GM21423 (cell line): ENCODE measurements at regions not wholly inside any gene's neighbourhood (a gene's known extent, or its start where the extent isn't known, plus 50 kb on each side); places are given as distances from the start of the nearest gene placed in this dataset.

ENCODE experiments used
- ATAC-seq: cut with Tn5 transposase; IDR thresholded peaks from one replicate; pipeline ENCODE4 v1.9.1; 2021; ENCODE audit warnings: mild to moderate bottlenecking, moderate library complexity; ENCODE audit not compliant: unreplicated experiment

DNA sequence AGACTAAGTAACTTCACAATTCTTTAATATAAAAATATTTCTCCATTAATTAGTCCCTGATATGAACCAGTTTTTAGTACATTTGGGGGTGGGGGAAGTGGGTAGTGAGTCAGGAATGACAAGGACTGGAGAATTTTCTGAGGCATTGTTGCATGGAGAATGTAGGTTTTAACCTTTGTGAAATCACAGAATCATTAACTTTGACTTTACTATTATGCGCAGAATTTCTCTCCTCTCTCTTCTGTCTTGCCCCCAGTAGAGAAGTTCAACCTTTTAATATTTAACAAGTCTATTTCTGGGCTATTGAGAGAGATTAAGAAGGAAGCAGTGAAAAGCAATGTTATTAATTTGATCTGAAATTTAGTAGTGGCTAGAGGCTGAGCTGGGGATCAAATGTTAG lies 597.0 kb downstream of the PCDH18 start:
- no peak for ATAC-seq

DNA sequence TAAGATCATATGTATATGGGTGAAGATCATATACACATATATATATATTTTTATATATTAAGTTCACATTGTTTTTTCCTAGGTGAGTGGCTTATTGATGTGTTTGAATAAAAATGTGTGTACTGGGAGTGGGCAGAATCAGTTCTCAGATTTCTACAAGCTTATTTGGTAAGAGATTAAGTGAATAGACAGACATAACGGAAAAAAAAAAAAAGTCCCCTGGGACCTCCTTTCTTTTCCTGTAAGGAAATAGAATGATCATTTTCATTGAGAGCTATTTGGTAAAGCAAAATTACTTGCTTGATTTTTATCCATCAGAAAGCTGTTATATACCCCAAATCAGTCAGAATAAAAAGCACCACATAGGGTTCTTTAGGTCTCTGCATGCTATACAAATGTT lies 597.7 kb downstream of the PCDH18 start:
- no peak for ATAC-seq

DNA sequence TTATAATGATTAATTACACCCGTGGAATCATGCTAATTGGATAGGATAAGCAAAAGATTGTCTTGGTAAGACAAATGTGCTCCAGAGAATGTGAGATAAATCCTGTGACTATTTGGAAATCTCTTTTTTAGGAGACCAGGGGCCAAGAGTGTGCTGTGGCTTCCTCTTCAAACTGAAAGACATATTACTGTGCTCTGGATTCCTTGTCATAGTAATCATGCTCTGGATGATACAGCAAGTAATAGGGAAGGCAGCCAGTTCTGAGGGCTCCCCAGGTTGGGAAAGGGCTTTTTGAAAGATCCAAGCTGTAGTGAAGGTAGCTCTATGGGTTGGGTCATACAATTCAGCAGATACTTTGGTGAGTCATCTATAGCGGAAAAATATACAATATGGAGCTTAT lies 600.5 kb downstream of the PCDH18 start:
- ATAC-seq: no peak

DNA sequence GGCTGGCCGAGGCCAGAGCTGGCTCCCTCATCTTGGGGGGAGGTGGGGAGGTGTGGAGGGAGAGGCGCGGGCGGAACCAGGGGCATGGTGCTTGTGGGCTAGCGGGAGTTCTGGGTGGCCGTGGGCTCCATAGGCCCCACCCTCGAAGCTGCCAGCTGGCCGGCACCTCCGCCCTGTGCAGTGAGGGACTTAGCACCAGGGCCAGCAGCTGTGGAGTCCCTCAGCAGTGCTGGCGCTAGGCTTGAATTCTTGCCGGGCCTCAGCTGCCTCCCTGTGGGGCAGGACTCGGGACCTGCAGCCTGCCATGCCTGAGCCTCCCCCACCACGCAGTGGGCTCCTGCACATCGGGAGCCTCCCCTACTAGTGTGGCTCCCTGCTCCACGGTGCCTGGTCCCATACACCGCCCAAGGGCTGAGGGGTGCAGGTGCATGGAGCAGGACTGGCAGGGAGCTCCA lies 603.3 kb downstream of the PCDH18 start:
- ATAC-seq: no peak

DNA sequence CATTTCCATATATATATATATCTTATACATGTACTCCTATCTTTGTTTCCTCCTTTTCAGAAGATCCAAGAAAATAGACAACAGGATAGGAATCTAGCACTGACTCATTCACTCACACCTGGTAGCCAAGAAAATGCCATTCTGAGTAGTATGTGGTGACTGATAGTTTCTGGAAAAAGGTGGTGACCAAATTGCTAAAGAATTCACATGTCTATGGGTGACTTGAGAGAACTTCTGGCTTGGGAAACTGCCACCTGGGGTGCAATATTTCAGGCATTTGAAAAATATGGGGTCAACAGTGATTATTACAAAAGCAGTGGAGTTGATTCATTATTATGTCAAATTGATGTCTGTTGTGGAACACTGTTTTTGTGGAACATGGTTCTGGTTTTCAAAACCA lies 605.1 kb downstream of the PCDH18 start:
- ATAC-seq: no peak

DNA sequence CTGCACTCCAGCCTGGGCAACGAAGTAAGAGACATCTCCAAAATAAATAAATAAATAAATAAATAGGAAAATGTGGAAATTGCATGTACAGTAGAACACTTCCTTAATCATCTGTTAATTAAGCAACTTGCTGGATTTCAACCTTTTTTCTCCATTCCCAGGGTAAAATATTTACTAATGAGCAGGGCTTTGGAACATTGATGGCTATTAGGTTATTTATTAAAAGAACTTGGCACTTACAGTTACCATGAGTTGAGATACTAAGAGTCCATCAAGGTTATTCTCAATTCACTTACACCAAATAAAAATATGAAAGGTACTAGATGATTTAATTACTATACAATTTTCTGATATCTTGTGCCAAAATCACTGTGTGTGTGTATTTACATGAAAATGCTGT lies 607.1 kb downstream of the PCDH18 start:
- no peak for ATAC-seq

DNA sequence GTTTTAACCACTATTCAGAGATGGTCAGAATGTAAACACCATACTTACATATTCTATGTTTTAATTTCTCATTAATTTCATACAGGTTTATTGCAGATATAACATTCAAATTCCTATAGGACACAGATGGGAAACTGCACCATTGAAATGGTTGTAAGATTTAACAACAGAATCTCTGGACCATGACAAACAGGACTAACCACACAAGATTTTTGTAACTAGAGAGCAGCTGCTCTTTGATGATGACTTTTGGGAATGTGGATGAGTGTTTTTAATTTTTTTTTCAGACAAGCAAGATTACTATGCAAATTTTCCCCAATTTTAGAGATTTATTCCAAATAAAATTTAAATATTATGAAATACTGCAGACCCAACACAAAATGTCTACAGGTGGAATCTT lies 610.2 kb downstream of the PCDH18 start:
- no peak for ATAC-seq

DNA sequence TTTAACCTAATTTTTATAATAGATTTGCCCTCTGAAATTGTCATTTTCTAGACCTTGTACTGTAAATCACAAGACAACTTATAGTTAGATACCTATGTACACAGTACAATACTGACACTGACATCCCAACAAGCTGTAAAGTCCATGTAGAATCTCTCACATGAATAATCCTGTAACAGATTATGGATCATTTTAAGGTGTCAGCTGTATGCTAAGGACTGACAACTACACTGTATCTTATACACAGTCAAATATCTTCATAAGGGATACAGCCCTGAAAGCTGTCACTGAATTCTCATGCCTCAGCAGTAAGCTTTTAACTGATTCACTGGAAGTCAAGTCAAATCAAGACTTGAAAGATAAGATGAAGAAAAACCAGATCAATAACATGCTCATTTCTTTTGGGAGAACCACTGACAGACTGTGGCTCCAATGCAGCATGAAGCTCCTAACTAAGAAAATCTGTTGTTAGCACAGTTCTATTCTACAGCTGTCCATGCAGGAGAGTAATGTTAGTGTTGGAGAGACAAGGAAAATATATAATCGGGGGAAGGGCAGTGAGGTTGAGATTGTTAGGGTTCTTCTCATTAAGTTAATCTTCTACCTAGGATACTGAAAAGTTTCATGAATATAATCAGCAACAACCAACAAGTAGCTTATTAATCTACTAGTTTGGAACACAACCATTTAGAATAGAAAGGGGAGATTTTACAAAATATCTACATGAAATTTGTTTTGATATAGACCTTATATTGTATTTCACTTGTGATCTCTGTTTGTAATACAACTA lies 612.0 kb downstream of the PCDH18 start:
- no peak for ATAC-seq

DNA sequence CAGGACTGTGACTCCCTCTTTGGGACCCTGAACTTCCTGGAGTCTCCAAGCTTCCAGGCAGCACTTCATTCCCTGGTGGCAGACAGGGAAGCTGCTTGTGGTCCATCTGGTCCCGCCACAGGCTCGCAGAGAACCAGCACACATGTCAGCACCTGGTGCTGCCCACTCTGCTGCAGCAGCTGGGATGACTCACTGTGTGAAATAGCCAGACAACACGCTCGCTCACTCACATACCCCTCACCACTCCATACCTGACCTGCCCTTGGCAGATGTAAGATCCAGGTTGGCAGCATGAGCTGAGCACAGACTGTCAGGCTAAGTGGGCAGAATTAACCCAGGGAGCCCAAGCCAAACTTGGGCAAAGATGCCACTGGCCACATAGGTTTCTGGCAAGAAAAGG lies 613.5 kb downstream of the PCDH18 start:
- no peak for ATAC-seq

DNA sequence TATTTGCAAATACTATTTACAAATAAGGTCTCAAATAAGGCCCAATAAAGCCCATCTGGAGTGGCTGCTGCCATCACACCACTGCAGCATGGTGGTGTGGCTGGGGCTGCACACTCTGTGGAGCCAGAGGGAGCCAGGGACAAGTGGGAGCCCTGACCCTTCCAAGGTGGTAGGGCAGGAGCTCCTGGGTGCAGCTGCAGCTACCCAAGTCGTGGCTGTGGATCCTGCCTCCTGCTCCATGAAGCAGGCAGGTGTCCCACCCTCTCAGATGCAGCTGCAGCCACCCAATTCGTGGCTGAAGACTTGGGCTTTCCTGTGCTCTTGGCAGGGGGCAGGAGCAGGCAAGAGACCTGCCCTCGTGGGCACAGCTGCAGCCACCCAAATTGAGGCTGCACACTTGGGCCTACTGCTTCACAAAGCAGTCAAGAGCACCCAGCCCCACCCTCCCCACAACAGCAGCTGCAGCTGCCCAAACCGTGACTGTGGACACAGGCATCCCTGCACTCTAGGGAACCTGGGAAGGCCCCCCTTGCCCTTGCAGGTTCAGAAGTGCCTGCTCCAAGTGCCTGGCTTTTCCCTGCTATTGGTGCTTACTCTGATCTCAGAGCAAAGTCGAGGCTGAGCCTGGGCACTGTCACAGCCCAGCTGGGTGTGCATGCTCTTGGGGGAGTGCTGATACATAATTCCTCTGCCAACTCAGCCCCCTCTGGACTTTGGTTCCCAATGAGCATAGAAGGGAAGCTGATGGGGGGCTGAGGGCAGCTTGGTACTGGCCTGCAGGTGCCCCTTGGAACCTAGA lies 614.8 kb downstream of the PCDH18 start:
- ATAC-seq: no peak

DNA sequence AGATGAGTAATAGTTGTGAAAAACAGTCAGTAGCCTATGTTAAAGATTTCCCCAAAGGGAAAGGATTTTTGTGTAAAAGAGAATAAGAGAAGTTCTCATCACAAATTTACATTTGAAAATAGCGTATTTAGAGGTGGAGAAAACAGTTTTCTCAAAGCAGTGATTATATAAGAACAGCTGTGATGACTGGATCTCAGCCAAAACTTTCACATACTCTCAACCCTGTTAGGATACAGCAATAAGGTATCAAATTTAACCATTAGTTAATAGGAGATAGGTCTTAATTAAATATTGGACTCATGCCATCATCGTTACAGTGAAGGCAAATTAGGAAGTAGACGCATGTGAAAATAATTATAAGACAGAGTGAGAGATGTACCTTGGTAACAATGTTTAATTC lies 622.7 kb downstream of the PCDH18 start:
- ATAC-seq: no peak

DNA sequence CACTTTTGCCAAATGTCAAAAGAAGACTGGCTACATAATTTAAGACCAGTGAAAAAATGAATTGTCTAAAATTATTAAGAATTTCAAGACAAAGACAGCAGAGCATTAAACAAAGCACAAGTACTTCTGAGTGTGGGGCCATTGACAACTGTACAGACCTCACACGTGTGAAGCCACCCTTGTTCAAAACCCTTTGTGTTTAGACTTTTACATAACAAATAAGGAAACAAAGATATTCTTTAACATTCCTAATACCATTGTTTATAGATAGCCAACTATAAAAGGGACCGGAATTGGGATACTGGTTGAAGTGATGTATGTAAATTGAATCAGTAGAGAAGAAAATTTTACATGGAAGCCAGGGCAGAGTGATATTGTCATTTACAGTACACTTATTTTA lies 624.2 kb downstream of the PCDH18 start:
- no peak for ATAC-seq

DNA sequence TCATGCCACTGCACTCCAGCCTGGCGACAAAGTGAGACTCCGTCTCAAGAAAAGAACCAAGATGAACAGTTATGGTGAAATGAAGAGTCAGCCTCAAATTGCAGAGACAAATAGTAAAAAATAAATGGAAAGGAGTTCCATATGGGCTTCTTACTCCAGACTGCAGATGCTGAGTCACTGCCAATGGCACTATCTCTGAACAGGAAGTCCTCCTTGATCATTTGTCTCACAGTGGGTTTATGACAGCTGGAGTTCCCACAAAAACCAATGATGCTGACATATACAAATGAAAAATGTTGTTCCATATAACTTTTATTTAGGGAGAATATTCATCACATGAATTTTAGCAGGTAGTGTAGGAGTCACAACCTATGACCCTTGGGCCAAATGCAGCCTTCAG lies 631.6 kb downstream of the PCDH18 start:
- no peak for ATAC-seq

DNA sequence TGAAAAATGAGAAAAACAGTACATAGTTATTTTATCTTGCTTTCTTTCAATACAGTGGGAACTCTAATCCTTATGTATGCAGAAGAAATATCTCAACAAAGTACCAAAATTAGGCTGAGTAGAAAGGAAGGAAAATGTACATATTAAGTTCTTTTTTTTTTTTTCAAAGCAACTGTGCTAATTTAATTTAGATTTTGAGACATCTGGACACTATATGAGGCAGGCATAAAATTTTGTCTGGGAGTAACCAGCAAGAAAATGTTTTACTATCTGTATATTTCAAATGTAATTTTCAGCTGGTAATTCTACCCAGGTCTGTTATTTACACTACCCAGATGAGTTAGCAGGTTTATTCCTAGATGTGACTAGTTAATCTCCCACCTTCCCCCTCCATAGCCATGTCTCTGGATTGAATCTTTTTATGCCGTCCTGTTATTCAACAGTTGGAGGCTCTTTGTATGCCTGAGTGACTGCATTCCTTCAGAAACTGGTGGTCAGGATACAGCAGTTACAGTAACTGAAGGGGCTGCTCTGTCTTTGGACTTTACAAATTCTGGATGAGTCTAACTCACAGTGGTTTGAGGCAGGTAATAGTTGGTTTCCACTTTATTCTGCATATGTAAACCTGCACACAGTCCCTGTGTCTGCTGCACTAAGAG lies 633.6 kb downstream of the PCDH18 start:
- ATAC-seq: no peak

DNA sequence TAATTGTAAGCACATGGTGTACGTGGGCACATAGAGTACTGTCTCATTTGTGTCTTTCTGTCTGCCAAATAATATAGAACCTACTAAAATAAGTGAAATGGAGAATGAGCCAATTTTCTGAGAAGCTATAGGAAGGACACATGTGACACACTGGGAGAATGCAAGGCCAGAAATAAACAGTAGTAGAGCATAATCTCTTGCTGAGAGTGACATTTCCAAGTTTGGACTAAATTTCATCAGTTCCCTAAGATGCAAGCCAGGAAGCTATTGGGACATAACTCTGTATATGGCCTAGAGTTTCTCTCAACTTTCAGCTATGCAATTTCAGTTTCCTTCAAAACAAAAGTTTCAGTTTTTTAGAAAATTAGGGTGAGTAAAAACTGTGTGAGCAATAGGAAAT lies 638.7 kb downstream of the PCDH18 start:
- no peak for ATAC-seq

DNA sequence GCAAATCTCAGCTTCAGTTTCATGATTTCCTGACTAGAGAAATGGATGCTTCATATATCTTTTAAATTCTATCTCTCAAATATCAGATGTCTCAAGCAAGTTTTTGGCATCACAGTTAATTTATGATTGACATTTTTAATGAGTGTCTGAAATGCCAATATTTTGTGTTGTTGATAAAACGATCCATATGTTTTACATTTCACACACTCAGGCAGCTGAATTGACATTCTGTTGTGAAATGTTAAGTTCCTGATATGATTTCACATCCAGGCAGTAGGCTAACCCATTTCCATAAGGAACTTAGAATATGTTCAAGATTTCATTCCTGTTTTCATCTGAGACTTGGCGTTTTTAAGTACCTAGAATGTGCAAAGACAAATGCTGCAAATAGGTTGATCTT lies 650.6 kb downstream of the PCDH18 start:
- no peak for ATAC-seq

DNA sequence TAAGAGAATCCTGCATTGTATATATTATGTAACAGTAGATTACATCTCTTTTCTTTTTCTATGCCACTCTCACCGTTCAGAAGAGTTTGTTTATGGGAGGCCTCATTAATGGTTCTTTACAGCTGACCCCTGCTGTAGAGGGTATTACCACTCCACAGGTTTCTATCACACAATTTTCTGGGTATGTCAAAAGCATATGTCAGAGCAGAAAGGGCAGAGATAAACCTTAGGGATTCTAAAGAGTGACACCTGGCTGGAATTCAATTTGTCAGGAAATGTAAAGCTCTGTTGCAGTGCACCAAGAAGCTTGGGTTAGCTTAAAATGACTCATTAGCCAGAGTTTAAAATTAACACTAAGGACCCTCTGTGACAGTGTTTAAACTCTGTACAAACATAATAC lies 658.7 kb downstream of the PCDH18 start:
- ATAC-seq: no peak

DNA sequence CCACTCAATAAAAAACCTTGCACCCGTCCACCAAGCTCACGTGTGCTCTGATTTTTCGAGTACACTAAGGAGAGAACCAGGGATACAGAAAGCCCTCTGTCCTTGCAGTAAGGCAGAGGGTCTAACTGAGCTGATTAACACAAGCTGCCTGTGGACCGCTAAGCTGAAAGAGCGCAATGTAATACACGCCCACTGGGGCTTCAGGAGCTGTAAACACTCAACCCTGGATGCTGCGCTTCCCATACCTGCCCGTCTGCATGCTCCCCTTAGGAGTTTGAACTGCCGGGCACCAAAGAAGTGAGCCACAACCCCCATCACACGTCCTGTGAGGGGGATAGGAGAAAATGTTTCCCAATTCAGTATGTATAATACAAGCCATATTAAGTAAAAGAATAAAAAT lies 664.8 kb downstream of the PCDH18 start:
- ATAC-seq: no peak

DNA sequence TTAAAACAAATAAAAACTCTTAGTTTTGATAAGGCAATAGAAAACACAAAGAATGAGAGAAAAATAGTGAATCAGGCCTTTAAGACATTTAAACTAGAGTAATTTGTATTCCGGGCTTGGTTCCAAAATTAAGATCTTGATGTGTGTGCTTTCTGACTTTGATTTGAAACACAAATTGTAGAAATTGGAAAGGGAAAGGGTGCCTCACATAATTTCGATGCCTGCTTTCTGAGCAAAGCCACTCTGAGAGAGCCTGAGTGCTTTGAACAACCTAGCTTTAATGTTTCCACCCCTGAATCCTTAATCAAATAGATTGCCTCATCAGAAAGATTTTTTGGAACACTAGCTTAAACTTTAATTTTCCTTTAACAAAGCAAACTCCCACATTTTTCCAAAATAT lies 666.8 kb downstream of the PCDH18 start:
- ATAC-seq: no peak

DNA sequence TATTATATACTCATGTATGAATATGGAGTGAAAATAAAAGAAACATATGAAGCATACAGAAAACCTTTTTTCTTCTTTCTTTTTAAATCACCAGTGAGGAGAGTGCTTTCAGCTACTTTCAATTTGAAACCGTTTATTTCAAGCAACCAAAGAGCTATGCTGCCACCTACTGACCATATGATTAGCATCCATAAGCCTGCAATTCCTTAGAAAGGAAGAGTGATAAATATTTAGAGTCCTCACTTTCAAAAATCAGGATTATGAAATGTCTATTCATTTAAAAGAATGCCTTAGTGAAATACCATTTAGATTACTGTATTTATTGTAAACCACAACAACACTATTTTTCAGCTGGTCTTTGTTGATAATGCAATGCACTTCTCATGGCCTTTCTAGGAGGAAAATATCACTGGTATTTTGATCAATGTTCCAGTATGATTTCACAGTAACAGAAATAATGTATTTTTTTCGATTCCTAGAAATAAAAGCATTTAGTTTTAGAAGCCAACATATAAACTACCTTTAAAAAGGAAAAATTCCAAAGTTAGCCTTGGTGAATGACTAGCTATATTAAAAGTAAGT lies 667.6 kb downstream of the PCDH18 start:
- peak; percentile 96 for ATAC-seq

DNA sequence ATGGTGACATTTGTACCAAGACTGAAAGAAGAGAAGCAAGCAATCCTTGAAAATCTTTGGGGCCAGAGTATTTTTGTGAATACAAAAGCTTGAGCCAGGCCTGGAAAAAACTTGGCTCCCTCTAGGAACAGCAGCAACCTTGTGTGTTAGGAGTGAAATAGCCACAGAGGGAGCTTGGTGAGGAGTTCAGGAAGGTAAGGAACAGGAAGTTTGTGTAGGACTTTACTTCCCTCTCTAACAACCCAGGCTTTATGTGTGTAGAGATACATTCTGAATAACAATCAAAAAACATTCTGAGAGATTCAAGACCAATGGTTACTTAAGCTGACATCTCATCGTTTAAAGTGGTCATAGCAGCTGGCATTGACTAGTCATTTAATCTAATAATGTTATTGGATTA lies 668.5 kb downstream of the PCDH18 start:
- ATAC-seq: no peak

DNA sequence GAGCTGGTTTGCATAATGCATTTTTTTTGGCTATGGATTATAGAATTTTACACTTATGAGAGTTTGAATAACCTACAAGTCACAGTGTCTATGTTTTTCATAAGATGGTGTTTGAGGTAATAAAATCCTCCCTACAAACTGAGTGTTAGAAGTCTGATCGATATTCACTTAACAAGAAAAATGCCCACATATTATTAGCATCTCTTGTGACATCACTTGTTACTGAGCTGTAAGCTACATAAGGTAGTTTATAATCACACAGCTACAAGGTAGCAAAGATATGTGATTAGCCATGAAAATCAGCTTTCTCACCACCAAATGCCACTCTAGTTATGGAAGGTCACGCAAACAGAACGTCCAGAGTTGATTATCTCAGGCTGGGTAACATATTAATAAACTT lies 669.6 kb downstream of the PCDH18 start:
- ATAC-seq: no peak
